WTC11 (cell line): ENCODE measurements at regions not wholly inside any gene's neighbourhood (a gene's known extent, or its start where the extent isn't known, plus 50 kb on each side); places are given as distances from the start of the nearest gene placed in this dataset.

ENCODE experiments used
- EMX1 ChIP-seq: fragments of 250-450 bp; sonication (Bioruptor Pico); IDR thresholded peaks from 2 replicates; pipeline ENCODE4 v1.8.0; 2021; ENCODE audit warnings: mild to moderate bottlenecking
- TF ChIP-seq, protein P1 (sequence below): sonication (generic); formaldehyde crosslinking; IDR thresholded peaks from 2 replicates; pipeline ENCODE4 v1.8.1; 2022; ENCODE audit warnings: low read depth, missing genetic modification reagents, borderline replicate concordance
- TF ChIP-seq, protein P2 (sequence below): sonication (generic); formaldehyde crosslinking; IDR thresholded peaks from 2 replicates; pipeline ENCODE4 v1.8.1; 2023; ENCODE audit warnings: mild to moderate bottlenecking, moderate library complexity, missing genetic modification reagents
- TF ChIP-seq, protein P3 (sequence below): fragments of 200-600 bp; IDR thresholded peaks from 2 replicates; pipeline ENCODE4 v1.8.0; 2022; ENCODE audit warnings: antibody characterized with exemption

DNA sequence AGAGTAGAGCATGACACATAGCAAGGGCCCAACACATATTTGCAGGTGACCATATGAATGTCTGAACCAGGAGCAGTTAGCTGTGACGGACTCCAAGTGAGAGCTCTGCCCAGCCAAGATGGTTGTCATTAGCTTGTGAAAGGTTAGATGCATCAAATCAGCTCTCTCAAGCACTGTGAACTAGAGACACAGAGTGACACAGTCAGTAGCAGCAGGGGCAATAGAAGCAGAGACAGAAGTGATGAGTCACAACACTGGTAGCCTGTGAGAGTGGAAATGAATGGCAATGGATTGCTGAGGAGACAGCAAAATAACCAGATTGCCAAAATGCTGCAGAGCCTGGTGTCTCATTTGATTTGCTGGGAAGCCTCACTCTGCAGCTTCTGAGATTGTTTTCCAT, 558.9 kb downstream of the PKHD1 start:
- TF ChIP-seq, protein P1, sequence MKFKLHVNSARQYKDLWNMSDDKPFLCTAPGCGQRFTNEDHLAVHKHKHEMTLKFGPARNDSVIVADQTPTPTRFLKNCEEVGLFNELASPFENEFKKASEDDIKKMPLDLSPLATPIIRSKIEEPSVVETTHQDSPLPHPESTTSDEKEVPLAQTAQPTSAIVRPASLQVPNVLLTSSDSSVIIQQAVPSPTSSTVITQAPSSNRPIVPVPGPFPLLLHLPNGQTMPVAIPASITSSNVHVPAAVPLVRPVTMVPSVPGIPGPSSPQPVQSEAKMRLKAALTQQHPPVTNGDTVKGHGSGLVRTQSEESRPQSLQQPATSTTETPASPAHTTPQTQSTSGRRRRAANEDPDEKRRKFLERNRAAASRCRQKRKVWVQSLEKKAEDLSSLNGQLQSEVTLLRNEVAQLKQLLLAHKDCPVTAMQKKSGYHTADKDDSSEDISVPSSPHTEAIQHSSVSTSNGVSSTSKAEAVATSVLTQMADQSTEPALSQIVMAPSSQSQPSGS (CRISPR knock-in tag), result no peak
- TF ChIP-seq, protein P2, sequence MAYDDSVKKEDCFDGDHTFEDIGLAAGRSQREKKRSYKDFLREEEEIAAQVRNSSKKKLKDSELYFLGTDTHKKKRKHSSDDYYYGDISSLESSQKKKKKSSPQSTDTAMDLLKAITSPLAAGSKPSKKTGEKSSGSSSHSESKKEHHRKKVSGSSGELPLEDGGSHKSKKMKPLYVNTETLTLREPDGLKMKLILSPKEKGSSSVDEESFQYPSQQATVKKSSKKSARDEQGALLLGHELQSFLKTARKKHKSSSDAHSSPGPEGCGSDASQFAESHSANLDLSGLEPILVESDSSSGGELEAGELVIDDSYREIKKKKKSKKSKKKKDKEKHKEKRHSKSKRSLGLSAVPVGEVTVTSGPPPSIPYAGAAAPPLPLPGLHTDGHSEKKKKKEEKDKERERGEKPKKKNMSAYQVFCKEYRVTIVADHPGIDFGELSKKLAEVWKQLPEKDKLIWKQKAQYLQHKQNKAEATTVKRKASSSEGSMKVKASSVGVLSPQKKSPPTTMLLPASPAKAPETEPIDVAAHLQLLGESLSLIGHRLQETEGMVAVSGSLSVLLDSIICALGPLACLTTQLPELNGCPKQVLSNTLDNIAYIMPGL, result no peak
- TF ChIP-seq, protein P3, sequence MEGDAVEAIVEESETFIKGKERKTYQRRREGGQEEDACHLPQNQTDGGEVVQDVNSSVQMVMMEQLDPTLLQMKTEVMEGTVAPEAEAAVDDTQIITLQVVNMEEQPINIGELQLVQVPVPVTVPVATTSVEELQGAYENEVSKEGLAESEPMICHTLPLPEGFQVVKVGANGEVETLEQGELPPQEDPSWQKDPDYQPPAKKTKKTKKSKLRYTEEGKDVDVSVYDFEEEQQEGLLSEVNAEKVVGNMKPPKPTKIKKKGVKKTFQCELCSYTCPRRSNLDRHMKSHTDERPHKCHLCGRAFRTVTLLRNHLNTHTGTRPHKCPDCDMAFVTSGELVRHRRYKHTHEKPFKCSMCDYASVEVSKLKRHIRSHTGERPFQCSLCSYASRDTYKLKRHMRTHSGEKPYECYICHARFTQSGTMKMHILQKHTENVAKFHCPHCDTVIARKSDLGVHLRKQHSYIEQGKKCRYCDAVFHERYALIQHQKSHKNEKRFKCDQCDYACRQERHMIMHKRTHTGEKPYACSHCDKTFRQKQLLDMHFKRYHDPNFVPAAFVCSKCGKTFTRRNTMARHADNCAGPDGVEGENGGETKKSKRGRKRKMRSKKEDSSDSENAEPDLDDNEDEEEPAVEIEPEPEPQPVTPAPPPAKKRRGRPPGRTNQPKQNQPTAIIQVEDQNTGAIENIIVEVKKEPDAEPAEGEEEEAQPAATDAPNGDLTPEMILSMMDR, result no peak
- no peak for TF ChIP-seq EMX1 (CRISPR knock-in tag)
